Esophagus squamous epithelium (tissue), 4 donors: ENCODE measurements at regions not wholly inside any gene's neighbourhood (a gene's known extent, or its start where the extent isn't known, plus 50 kb on each side); places are given as distances from the start of the nearest gene placed in this dataset.

Source experiments
- CTCF ChIP-seq, 6 experiments: fragments of 450-650 bp in 4 of 6; fragments of 200-600 bp in 2 of 6; sonication (generic) in 2 of 6; IDR thresholded peaks; one replicate each; pipeline ENCODE4 v1.5.1; 2016 to 2019; ENCODE audit warnings: antibody characterized with exemption in 6 of 6, mild to moderate bottlenecking in 4 of 6, moderate library complexity in 4 of 6
- POLR2A ChIP-seq, 4 donors: fragments of 450-650 bp; IDR thresholded peaks; one replicate each; pipeline ENCODE4 v1.6.1; 2017; ENCODE audit warnings: antibody characterized with exemption in 4 of 4, mild to moderate bottlenecking in 4 of 4, moderate library complexity in 3 of 4

- no peak for TF ChIP-seq CTCF (IDR thresholded peaks at IDR 0.05)
- TF ChIP-seq POLR2A (IDR thresholded peaks at IDR 0.05), result no peak
Observed at GRCh38 chr5:74143151-74143550, 497.4 kb downstream of the ENC1 start.
